Stimulated activated effector memory CD8-positive, alpha-beta T cell treated with anti-CD3 and anti-CD28 coated beads, Interleukin-12 subunit alpha, Interleukin-12 subunit beta, amount 100 ng/mL, for 72 hours (primary cell): ENCODE measurements at regions not wholly inside any gene's neighbourhood (a gene's known extent, or its start where the extent isn't known, plus 50 kb on each side); places are given as distances from the start of the nearest gene placed in this dataset.
"Not testable (repeated sequence)": the region's sequence is repeated elsewhere in the genome, so short reads cannot be mapped to it uniquely, and the experiment has no call there.

Experiments
- ATAC-seq: fragments of 150-1000 bp; cut with Tn5 transposase; 2 replicates; pipeline ENCODE4 v1.10.0; 2021
- DNase-seq, 2 donors: peaks; one replicate each; pipeline ENCODE4 v3.0.0; 2021 to 2022; ENCODE audit warnings: low spot score in 2 of 2
- H3K27ac Mint-ChIP-seq: one replicate; pipeline ENCODE4 v1.8.0; 2022; ENCODE audit warnings: mild to moderate bottlenecking, mixed read lengths
- H3K36me3 Mint-ChIP-seq: one replicate; pipeline ENCODE4 v1.8.0; 2022; ENCODE audit warnings: mild to moderate bottlenecking, mixed read lengths
- H3K4me1 Mint-ChIP-seq: one replicate; pipeline ENCODE4 v1.8.0; 2022; ENCODE audit warnings: mixed read lengths
- H3K4me3 Mint-ChIP-seq: one replicate; pipeline ENCODE4 v1.8.0; 2022; ENCODE audit warnings: mild to moderate bottlenecking, mixed read lengths
- H3K9me3 Mint-ChIP-seq: one replicate; pipeline ENCODE4 v1.8.0; 2022; ENCODE audit warnings: mixed read lengths

DNA sequence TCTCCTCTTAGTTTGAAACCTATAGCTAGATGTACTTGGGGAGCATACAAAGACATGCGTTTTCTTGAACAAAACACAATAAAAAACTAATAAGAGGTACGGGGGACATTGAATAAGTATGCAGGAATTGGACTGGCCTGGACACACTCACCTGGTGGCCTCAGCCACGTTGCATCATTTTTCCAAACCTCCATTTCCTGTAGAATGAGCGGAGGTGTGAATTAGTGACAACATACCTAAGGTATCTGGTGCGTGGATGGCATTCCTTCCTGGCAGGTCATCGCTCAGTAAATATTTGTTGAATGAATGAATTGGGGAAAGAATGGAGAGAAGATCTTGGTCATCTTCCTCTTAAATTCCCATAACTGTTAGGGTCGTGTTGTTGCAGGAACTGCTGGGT lies 103.2 kb upstream of the CTBP2 start:
- ATAC-seq (no peak), DNase-seq (no peak)
- Mint-ChIP-seq H3K4me1 (no peaks in the 10 kb centered on the region), H3K9me3 (peaks cover 3% of the 10 kb centered on the region), H3K36me3 (no peaks in the 10 kb centered on the region), H3K4me3 (no peak overlapping the region), H3K27ac (no peak overlapping the region)

DNA sequence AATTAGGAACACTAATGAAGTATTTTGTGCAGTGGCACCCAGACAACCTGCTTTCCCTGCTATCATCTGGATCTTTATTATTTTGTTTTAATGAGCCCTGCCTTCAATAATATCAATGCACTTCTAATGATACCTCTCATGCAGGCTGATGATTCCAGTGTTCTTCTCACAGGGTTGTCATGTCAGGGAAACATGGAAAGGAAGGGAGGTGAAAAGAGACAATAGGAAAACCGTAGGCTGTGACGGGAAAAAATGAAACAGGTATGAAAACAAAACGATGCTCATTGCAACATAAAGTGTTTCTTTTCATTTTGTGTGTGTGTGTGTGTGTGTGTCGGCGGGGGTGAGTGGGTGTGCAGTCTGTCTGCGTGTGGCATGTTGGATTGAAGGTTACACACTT lies 102.6 kb upstream of the CTBP2 start:
- no peaks in the 10 kb centered on the region for H3K4me1 Mint-ChIP-seq
- peaks cover 3% of the 10 kb centered on the region for H3K9me3 Mint-ChIP-seq
- H3K36me3 Mint-ChIP-seq, result no peaks in the 10 kb centered on the region
- no peak overlapping the region for H3K4me3 Mint-ChIP-seq
- no peak overlapping the region for H3K27ac Mint-ChIP-seq
- no peak for ATAC-seq
- no peak for DNase-seq

DNA sequence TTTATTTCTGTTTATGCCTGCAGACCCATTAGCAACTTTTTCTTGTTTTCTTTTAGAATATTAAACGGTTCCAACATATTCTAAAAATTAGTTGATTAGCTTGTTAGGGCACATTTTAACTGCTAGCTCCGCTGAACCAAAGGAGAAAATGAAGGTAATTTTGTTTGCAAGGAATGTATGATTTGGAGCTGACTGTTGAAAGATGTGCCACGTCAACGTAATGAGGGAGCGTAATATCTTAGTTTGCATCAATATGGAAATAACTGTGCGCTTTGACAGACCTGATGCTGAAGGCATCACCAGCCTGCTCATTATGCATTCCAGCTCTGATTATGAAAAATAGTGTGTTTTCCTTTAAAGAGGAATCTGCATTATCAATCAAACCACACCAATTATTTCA lies 102.0 kb upstream of the CTBP2 start:
- ATAC-seq (no peak), DNase-seq (no peak)
- Mint-ChIP-seq H3K9me3 (peaks cover 3% of the 10 kb centered on the region), H3K4me3 (no peak overlapping the region), H3K4me1 (no peaks in the 10 kb centered on the region), H3K36me3 (no peaks in the 10 kb centered on the region), H3K27ac (no peak overlapping the region)

DNA sequence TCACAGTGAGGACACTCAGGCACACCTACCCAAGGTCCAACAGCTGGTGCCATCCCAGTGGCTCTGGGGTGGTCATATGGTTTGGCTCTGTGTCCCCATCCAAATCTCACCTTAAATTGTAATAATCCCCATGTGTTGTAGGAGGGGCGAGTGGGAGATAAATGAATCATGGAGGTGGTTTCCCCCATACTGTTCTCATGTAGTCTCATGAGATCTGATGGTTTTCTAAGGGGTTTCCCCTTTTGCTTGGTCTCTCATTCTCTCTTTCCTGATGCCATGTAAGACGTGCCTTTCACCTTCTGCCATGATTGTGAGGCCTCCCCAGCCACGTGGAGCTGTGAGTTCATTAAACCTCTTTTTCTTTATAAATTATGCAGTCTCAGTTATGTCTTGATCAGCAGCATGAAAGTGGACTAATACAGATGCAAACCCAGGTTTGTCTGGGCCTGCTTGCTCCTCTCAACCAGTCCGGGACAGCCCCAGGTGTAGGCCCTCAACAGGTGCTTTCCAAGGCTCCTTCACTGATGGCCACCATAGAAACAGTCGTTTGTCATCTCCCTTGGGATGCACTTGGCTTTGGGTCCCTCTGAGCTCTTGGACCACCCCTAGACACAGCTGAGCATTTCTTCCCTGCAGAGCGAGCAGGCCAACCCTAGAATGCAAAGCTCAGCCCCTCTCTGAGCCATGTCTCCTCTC lies 101.3 kb upstream of the CTBP2 start:
- peaks cover 3% of the 10 kb centered on the region for H3K9me3 Mint-ChIP-seq
- H3K4me3 Mint-ChIP-seq, result no peak overlapping the region
- DNase-seq, result no peak
- H3K4me1 Mint-ChIP-seq, result no peaks in the 10 kb centered on the region
- H3K36me3 Mint-ChIP-seq, result no peaks in the 10 kb centered on the region
- H3K27ac Mint-ChIP-seq, result no peak overlapping the region
- ATAC-seq, result peak; percentile 42

DNA sequence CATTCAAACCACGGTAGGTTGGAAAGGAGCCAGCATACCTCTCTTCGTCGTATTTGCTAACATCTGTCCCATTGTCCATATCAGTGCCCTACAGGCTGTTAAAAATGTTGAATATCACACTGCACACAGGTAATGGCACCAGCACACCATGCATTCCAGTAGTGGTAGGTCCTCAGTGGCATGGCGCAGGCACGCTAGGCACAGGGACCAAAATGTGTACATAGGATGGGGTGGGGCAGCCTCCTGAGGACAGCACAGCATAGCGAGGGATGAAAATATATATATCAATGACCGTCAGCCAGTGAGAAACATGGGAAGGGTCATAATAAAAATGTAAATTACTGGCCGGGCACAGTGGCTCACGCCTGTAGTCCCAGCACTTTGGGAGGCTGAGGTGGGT lies 99.9 kb upstream of the CTBP2 start:
- H3K27ac Mint-ChIP-seq, result no peak overlapping the region

DNA sequence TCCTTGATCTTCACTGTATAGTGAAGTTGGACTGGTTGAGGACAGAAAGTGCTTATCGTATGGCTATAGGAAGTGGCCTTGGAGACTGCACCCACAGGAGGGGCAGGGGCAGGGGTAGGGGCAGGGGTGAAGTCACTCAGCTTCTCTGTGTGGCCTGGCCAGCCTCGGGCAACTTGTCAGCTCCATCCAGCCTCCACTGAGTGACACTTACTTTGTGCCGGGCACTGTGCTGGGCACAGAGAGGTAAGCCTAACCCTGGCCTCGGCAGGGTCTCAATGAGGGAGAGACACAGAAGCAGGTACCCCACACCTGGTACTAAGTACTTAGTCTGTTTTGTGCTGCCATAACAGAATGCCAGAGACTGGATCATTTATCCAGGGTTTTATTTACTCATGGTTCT lies 99.3 kb upstream of the CTBP2 start:
- no peak overlapping the region for H3K27ac Mint-ChIP-seq
- ATAC-seq (no peak), DNase-seq (no peak)
- peaks cover 3% of the 10 kb centered on the region for H3K9me3 Mint-ChIP-seq
- H3K4me3 Mint-ChIP-seq, result no peak overlapping the region
- H3K36me3 Mint-ChIP-seq, result no peaks in the 10 kb centered on the region
- no peaks in the 10 kb centered on the region for H3K4me1 Mint-ChIP-seq

More for the DNA sequence above, 99.9 kb upstream of the CTBP2 start:
- no peak overlapping the region for H3K4me3 Mint-ChIP-seq
- peaks cover 3% of the 10 kb centered on the region for H3K9me3 Mint-ChIP-seq
- no peaks in the 10 kb centered on the region for H3K4me1 Mint-ChIP-seq
- ATAC-seq (no peak), DNase-seq (no peak)
- H3K36me3 Mint-ChIP-seq, result no peaks in the 10 kb centered on the region

DNA sequence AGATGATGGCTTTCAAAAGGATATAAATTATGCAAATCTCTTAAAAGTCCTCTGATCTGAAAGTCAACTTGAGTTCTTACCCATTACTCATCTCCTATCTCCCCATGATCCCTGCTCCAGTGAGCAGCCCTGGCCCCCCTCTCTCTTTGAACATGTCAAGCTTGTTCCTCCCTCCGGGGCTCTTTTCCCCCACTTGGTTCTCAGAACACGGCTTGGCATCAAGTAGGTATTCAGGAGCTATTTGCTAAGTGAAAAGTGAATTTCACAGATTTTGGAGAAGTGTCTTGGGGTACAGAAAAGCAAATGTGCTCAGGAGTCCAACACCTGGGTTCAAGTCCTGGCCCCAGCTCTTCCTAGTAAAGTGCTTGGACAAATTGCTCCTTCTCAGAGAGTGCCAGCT lies 98.3 kb upstream of the CTBP2 start:
- no peaks in the 10 kb centered on the region for H3K4me1 Mint-ChIP-seq

DNA sequence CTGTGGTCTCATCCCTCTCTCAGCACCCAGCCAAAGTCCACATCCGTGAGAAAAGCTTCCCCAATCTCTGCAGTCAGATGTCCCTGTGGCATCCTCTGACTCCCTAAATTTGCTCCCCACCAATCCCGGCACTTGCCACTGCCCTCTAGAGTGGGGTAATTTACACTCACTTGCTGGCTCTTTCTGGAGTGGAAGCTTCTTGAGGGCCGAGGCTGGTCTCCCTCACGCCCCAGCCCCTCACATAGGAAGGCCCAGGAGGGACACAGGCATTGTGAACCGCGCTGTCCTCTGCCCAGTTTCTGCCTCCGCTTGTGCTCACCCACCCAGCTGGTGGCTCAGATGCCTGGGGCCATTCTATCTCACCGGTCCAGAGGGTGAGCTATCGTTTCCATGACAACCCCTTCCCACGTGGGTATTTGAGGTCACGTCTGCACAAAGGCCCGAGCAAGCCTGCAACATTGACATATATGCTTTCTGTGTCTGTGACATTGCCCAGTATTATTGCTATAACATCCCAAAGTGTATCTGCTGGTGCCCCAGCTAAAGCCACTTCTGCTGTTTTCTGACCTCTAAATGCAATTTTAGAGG lies 97.3 kb upstream of the CTBP2 start:
- peaks cover 7% of the 10 kb centered on the region for H3K9me3 Mint-ChIP-seq

More for the DNA sequence above, 98.3 kb upstream of the CTBP2 start:
- no peak for DNase-seq
- Mint-ChIP-seq H3K9me3 (peaks cover 3% of the 10 kb centered on the region), H3K27ac (no peak overlapping the region), H3K36me3 (no peaks in the 10 kb centered on the region), H3K4me3 (no peak overlapping the region)
- ATAC-seq, result no peak

DNA sequence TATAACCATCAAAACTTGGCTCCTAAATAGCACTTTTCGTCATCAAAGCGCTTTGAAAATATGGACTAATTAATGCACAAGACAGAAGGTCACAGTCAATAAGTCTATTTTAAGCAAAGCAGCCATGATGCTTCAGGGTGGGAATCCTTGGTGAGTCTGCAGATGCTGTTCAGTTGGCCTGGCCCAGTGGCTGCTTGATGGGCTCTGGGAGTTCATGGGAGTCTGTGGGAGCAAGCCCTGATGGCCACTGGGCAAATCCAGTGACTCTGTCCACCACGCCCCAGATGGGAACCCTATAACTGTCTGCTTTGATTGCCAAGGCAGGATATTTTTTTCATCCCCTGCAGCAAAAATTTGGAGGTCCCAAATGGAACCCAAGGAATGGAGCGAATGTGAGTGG lies 95.7 kb upstream of the CTBP2 start:
- no peaks in the 10 kb centered on the region for H3K4me1 Mint-ChIP-seq
- H3K9me3 Mint-ChIP-seq, result peaks cover 7% of the 10 kb centered on the region
- H3K36me3 Mint-ChIP-seq, result no peaks in the 10 kb centered on the region
- H3K27ac Mint-ChIP-seq, result no peak overlapping the region
- H3K4me3 Mint-ChIP-seq, result no peak overlapping the region
- DNase-seq, result no peak
- ATAC-seq, result no peak

More for the DNA sequence above, 97.3 kb upstream of the CTBP2 start:
- Mint-ChIP-seq H3K4me3 (no peak overlapping the region), H3K27ac (no peak overlapping the region), H3K4me1 (no peaks in the 10 kb centered on the region), H3K36me3 (no peaks in the 10 kb centered on the region)
- ATAC-seq (no peak), DNase-seq (no peak)

DNA sequence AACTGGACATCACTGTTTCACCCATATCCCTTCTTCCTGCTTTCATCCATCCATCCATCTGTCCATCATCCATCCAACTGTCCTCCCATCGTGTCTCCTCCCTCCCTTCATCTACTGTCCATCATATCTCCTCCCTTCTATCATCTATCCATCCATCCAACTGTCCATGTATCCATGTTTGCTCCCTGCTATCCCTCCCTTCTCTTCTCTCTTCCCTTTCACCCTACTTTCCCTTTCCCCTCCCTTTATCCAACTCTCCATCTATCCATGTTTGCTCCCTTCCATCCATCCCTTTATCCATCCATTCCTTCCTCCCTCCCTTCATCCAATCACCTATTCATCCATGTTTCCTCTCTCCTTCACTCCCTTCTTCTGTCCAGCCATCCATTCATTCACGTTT lies 92.6 kb upstream of the CTBP2 start:
- DNase-seq, result no peak
- H3K27ac Mint-ChIP-seq, result no peak overlapping the region
- no peaks in the 10 kb centered on the region for H3K4me1 Mint-ChIP-seq
- peaks cover 4% of the 10 kb centered on the region for H3K9me3 Mint-ChIP-seq
- H3K36me3 Mint-ChIP-seq, result no peaks in the 10 kb centered on the region
- no peak for ATAC-seq
- H3K4me3 Mint-ChIP-seq, result no peak overlapping the region

DNA sequence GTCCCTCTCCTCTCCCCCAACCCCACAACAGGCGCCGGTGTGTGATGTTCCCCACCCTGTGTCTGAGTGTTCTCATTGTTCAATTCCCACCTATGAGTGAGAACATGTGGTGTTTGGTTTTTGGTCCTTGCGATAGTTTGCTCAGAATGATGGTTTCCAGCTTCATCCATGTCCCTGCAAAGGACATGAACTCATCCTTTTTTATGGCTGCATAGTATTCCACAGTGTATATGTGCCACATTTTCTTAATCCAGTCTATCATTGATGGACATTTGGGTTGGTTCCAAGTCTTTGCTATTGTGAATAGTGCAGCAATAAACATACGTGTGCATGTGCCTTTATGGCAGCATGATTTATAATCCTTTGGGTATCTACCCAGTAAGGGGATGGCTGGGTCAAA lies 90.5 kb upstream of the CTBP2 start:
- not testable (repeated sequence) for DNase-seq, H3K9me3 Mint-ChIP-seq

DNA sequence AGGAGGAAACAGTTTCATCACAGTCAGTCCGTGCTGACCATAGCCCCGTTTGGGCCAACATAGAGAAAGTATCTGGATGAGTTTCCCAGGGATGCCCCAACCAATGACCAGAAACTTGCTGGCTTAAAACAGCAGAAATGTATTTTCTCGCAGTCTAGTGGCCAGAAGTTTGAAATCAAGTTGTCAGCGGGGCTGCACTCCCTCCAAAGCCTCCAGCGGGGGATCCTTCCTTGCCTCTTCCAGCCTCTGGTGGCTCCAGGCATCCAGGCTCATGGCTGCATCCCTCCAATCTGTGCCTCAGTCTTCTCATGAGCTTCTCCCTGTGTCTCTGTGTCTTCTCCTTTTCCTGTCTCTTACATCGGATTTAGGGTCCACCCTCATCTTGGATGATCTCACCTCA lies 89.6 kb upstream of the CTBP2 start:
- Mint-ChIP-seq H3K36me3 (no peaks in the 10 kb centered on the region), H3K4me3 (no peak overlapping the region), H3K4me1 (no peaks in the 10 kb centered on the region), H3K9me3 (peaks cover 4% of the 10 kb centered on the region), H3K27ac (no peak overlapping the region)
- no peak for ATAC-seq
- no peak for DNase-seq

More for the DNA sequence above, 90.5 kb upstream of the CTBP2 start:
- H3K4me3 Mint-ChIP-seq, H3K4me1 Mint-ChIP-seq, H3K27ac Mint-ChIP-seq, H3K36me3 Mint-ChIP-seq, ATAC-seq: not testable (repeated sequence)

DNA sequence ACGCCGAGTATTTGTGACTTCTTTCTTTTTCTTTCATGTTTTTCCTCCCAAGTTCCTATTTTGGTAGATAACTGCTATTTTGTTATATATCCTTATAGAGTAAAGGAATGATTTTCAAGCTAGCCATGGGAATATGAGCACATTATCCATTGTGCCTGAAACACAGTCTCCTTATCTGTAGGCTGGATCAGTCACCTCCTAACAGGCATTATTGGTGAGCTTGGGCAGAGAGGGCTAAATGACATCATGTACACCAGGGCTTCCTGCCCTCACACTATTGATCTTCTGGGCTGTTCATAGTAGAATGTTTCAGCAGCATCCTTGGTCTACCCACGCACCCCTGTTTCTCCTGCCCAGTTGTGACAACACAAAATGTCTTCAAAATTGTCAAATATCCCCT lies 88.1 kb upstream of the CTBP2 start:
- H3K27ac Mint-ChIP-seq, result no peak overlapping the region

DNA sequence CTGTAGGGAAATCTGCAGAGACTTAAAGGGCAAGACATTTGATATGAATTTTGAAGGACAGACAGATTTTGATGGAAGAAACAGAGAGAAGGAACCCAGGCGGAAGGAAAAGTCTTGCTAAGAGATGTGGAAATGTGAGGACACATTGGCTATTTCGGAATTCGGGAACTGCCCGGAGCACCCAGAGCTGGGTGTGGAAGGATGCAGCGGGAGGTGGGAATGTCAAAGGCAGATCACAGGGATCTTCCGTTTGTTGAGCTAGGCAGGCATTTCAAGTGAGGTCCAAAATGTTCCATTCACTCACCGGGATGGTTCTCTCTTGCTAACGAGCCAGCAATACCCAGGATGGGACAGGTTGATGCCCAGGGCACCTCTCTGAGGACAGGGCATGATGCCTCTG lies 87.2 kb upstream of the CTBP2 start:
- DNase-seq, result no peak
- Mint-ChIP-seq H3K9me3 (no peaks in the 10 kb centered on the region), H3K36me3 (no peaks in the 10 kb centered on the region), H3K4me3 (no peak overlapping the region), H3K27ac (no peak overlapping the region), H3K4me1 (no peaks in the 10 kb centered on the region)
- no peak for ATAC-seq

More for the DNA sequence above, 88.1 kb upstream of the CTBP2 start:
- Mint-ChIP-seq H3K36me3 (no peaks in the 10 kb centered on the region), H3K4me3 (no peak overlapping the region), H3K4me1 (no peaks in the 10 kb centered on the region), H3K9me3 (peaks cover 4% of the 10 kb centered on the region)
- ATAC-seq (no peak), DNase-seq (no peak)

DNA sequence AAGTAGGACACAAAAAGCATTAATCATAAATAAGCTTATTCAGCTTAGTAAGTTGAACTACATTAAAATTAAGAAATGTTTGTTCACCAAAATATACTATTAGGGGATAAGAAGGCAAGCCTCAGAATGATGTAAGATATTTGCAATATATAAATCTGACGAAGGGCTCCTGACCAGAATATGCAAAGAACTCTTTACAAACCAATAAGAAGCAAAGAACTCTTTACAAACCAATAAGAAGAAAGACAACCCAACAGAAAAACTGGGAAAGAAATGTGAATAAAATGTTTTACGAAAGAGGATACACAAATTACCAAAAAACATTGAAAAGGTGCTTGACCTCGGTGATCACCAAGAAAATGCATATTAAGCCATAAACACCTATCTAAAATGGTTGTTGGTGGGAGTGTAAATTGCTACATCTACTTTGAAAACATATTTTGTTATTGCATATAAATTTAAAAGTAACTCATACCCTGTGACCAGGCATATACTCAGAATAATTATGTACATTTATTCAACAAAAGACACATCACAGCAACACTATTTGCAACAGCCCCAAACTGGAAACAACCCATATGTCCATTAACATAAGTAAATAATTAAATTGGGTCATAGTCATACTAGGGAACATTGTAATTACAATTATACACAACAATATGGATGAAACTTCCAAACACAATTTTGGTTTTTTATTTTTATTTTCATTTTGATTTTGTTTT lies 83.3 kb upstream of the CTBP2 start:
- H3K4me1 Mint-ChIP-seq, result no peaks in the 10 kb centered on the region
- no peak overlapping the region for H3K4me3 Mint-ChIP-seq
- no peak overlapping the region for H3K27ac Mint-ChIP-seq
- ATAC-seq (no peak), DNase-seq (no peak)
- peaks cover 6% of the 10 kb centered on the region for H3K9me3 Mint-ChIP-seq
- no peaks in the 10 kb centered on the region for H3K36me3 Mint-ChIP-seq

DNA sequence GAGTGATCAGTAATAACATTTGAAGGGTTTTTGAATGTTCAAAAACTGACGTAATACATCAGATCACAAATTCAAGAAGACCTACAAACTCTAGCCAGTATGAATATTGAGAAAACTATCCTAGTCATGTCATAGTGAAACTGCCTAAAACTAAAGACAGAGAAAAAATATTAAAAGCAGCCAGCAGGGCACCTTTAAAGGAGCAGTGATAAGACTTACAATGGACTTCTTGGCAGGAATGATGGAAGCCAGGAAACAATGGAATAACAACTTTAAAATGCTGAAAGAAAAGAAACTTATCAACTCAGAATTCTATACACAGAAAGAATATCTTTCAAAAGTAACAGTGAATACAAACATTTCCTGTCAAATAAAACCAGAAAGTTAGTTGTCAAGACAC lies 78.3 kb upstream of the CTBP2 start:
- no peak overlapping the region for H3K27ac Mint-ChIP-seq
- peaks cover 17% of the 10 kb centered on the region for H3K9me3 Mint-ChIP-seq
- H3K36me3 Mint-ChIP-seq, result no peaks in the 10 kb centered on the region
- no peak for ATAC-seq
- no peak for DNase-seq
- H3K4me1 Mint-ChIP-seq, result no peaks in the 10 kb centered on the region
- H3K4me3 Mint-ChIP-seq, result no peak overlapping the region
